ENCODE measurements at regions not wholly inside any gene's neighbourhood (a gene's known extent, or its start where the extent isn't known, plus 50 kb on each side); places are given as distances from the start of the nearest gene placed in this dataset.

- POLR2A ChIA-PET = no interaction called here
- in situ Hi-C loops (cut with HindIII; ENCODE audit: low pct_unique_long_range_greater_than_20kb, low sequenced_read_pairs) = no loop called here
- Histone ChIP-seq H3K36me3 (ENCODE audit: control insufficient read depth, insufficient read depth, low read length) (no peaks in the 10 kb centered on the region), H3K4me1 (ENCODE audit: control insufficient read depth, insufficient read depth, low read length) (no peaks in the 10 kb centered on the region), H3K4me3 (ENCODE audit: low read depth in 2 of 2, low read length in 2 of 2) (no peak overlapping the region), H3K27me3 (ENCODE audit: control insufficient read depth, insufficient read depth, low read length) (no peaks in the 10 kb centered on the region), H3K9me3 (ENCODE audit: control insufficient read depth, insufficient read depth, low read depth, low read length) (no peaks in the 10 kb centered on the region), H3K27ac (ENCODE audit: low read length) (no peak overlapping the region)
- ATAC-seq (no peak), DNase-seq (ENCODE audit: low read depth, low spot score) (no peak)
- no peak for TF ChIP-seq CTCF (IDR thresholded peaks at IDR 0.05)
- TF ChIP-seq SIN3A (IDR thresholded peaks at IDR 0.05; ENCODE audit: borderline replicate concordance, insufficient read depth, low read depth, low read length) = no peak
- no peak for TF ChIP-seq POLR2AphosphoS5 (IDR thresholded peaks at IDR 0.05; ENCODE audit: low read depth, low read length)
- no peak for TF ChIP-seq TCF7L2 (IDR thresholded peaks at IDR 0.05; ENCODE audit: low read depth, low read length)
- no peak for TF ChIP-seq REST (IDR thresholded peaks at IDR 0.05; ENCODE audit: insufficient read depth in 1 of 2, low read depth in 2 of 2, low read length in 1 of 2)
- BruUV-seq (replicated peaks) = no TSS peak
- intact Hi-C loops (cut with micrococcal nuclease; ENCODE audit: unreplicated experiment) = no loop called here
- CTCF ChIA-PET = no interaction called here
Measured at GRCh38 chr13:22201375-22201925, 530.6 kb downstream of the FGF9 start.

GRCh38 chr13:22210134-22210930, 539.5 kb downstream of the FGF9 start:
- intact Hi-C loops (cut with micrococcal nuclease; ENCODE audit: unreplicated experiment) = no loop called here

More at GRCh38 chr13:22210134-22210930, 539.5 kb downstream of the FGF9 start:
- no peaks in the 10 kb centered on the region for H3K4me1 ChIP-seq (ENCODE audit: control insufficient read depth, insufficient read depth, low read length)
- in situ Hi-C loops (cut with HindIII; ENCODE audit: low pct_unique_long_range_greater_than_20kb, low sequenced_read_pairs) = no loop called here
- ChIA-PET CTCF (no interaction called here), POLR2A (no interaction called here)
- H3K27ac ChIP-seq (ENCODE audit: low read length) = no peak overlapping the region
- no peaks in the 10 kb centered on the region for H3K9me3 ChIP-seq (ENCODE audit: control insufficient read depth, insufficient read depth, low read depth, low read length)
- DNase-seq (ENCODE audit: low read depth, low spot score) (no peak), ATAC-seq (no peak)
- no peak overlapping the region for H3K4me3 ChIP-seq (ENCODE audit: low read depth in 2 of 2, low read length in 2 of 2)
- TF ChIP-seq REST (IDR thresholded peaks at IDR 0.05; ENCODE audit: insufficient read depth in 1 of 2, low read depth in 2 of 2, low read length in 1 of 2) (no peak), POLR2AphosphoS5 (IDR thresholded peaks at IDR 0.05; ENCODE audit: low read depth, low read length) (no peak), TCF7L2 (IDR thresholded peaks at IDR 0.05; ENCODE audit: low read depth, low read length) (no peak), CTCF (IDR thresholded peaks at IDR 0.05) (no peak), SIN3A (IDR thresholded peaks at IDR 0.05; ENCODE audit: borderline replicate concordance, insufficient read depth, low read depth, low read length) (no peak)
- H3K27me3 ChIP-seq (ENCODE audit: control insufficient read depth, insufficient read depth, low read length) = no peaks in the 10 kb centered on the region
- no peaks in the 10 kb centered on the region for H3K36me3 ChIP-seq (ENCODE audit: control insufficient read depth, insufficient read depth, low read length)
- BruUV-seq (replicated peaks) = no TSS peak
